ENCODE measurements at regions not wholly inside any gene's neighbourhood (a gene's known extent, or its start where the extent isn't known, plus 50 kb on each side); places are given as distances from the start of the nearest gene placed in this dataset.

DNA sequence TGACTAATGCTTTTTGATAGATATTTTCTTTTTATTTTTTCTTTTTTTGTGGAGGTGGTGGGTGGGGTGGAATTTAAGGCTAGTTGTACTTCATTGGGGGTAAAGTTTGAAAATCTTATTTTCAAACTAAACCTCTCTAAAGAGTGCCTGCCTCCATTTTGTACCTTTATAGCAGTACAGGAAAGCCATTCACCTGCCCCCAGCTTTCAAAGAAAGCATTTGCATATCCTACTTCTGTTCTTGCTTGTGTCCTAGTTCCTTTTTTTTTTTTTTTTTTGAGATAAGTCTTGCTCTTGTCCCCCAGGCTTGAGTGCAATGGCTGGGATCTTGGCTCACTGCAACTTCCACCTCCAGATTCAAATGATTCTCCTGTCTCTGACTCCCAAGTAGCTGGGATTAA is 766.2 kb upstream of the LRRC4C start:
- Mint-ChIP-seq H3K36me3 (ENCODE audit: low read depth, unreplicated experiment) (no peaks in the 10 kb centered on the region), H3K4me3 (ENCODE audit: unreplicated experiment) (no peak overlapping the region), H3K4me1 (ENCODE audit: unreplicated experiment) (no peaks in the 10 kb centered on the region), H3K9me3 (ENCODE audit: unreplicated experiment) (peaks cover 12% of the 10 kb centered on the region), H3K27me3 (ENCODE audit: unreplicated experiment) (no peaks in the 10 kb centered on the region), H3K27ac (ENCODE audit: unreplicated experiment) (no peak overlapping the region)
- TF ChIP-seq, protein P1, sequence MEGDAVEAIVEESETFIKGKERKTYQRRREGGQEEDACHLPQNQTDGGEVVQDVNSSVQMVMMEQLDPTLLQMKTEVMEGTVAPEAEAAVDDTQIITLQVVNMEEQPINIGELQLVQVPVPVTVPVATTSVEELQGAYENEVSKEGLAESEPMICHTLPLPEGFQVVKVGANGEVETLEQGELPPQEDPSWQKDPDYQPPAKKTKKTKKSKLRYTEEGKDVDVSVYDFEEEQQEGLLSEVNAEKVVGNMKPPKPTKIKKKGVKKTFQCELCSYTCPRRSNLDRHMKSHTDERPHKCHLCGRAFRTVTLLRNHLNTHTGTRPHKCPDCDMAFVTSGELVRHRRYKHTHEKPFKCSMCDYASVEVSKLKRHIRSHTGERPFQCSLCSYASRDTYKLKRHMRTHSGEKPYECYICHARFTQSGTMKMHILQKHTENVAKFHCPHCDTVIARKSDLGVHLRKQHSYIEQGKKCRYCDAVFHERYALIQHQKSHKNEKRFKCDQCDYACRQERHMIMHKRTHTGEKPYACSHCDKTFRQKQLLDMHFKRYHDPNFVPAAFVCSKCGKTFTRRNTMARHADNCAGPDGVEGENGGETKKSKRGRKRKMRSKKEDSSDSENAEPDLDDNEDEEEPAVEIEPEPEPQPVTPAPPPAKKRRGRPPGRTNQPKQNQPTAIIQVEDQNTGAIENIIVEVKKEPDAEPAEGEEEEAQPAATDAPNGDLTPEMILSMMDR (IDR thresholded peaks at IDR 0.05; ENCODE audit: unreplicated experiment): no peak
- DNase-seq (ENCODE audit: low spot score): no peak

DNA sequence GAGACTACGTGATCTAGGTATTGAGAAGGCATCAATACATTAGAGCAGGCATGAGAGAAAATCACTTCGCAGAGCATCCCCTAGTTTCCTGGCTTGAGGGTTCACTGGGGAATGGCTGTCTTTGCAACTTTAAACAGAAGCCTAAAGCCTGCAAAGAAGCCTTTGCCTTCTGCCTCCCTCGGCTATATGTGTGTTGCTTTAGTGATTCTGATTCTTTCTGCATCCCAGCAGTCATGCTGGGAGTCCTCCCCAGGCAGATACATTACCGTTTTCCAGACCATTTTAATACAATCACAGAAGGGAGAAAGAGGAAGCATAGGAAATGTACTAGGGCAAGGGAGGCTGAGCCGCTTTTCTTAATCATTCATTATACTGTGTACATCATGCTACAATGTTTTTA is 773.2 kb upstream of the LRRC4C start:
- DNase-seq (ENCODE audit: low spot score): no peak
- Mint-ChIP-seq H3K27ac (ENCODE audit: unreplicated experiment) (no peak overlapping the region), H3K4me3 (ENCODE audit: unreplicated experiment) (no peak overlapping the region), H3K36me3 (ENCODE audit: low read depth, unreplicated experiment) (no peaks in the 10 kb centered on the region), H3K27me3 (ENCODE audit: unreplicated experiment) (no peaks in the 10 kb centered on the region), H3K9me3 (ENCODE audit: unreplicated experiment) (no peaks in the 10 kb centered on the region), H3K4me1 (ENCODE audit: unreplicated experiment) (no peaks in the 10 kb centered on the region)
- TF ChIP-seq, protein P1 (IDR thresholded peaks at IDR 0.05; ENCODE audit: unreplicated experiment): no peak

DNA sequence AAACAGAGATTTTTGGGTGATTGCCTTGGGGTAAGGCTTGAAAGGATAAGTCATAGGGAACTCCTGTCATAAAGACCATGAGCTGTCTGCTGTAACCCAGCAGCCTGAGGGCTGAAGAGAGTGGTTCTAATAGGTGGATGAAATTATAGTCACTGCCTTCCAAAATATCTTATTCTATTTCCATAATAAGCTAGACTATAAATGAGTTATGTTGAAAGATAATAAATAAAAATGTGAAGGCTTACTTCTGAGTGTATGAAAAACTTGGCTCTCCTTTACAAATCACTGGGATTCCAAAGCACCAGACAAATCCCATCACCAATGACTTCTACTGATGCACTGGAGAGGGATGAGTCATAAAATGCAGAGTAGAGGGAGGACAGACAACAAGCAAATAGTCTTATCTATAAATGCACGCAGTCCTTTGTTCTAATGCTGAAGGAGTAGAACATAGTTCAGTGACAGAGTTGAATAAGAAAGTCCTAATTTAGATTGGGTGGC is 775.0 kb upstream of the LRRC4C start:
- Mint-ChIP-seq H3K36me3 (ENCODE audit: low read depth, unreplicated experiment) (no peaks in the 10 kb centered on the region), H3K4me1 (ENCODE audit: unreplicated experiment) (no peaks in the 10 kb centered on the region), H3K4me3 (ENCODE audit: unreplicated experiment) (no peak overlapping the region), H3K27me3 (ENCODE audit: unreplicated experiment) (peaks cover 3% of the 10 kb centered on the region), H3K27ac (ENCODE audit: unreplicated experiment) (no peak overlapping the region), H3K9me3 (ENCODE audit: unreplicated experiment) (peaks cover 4% of the 10 kb centered on the region)
- no peak for DNase-seq (ENCODE audit: low spot score)
- TF ChIP-seq, protein P1 (IDR thresholded peaks at IDR 0.05; ENCODE audit: unreplicated experiment): no peak

DNA sequence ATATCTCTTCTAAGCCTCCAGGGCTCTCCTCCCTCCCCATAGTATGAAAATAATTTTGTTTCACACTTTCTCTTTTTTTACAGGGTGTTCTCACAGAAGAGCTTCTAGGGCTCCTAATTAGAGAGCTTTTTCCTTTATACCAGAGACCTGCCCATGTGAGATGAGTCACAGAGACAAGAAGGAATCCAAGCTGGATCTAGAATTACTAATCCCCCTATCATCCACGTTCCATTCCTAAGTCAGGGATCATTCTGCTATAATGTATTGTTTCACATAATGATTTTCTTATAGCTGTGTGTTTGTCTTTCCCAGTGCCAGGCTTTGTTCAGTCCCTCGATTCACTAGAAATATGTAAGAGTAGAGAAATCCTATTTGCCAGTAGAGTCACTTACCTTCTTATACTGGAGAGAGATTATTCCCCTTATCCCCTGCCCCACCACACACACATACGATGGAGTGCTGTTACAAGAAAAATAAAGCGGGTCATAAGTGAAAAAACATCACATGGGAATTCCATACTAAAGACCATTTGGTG is 778.3 kb upstream of the LRRC4C start:
- Mint-ChIP-seq H3K27me3 (ENCODE audit: unreplicated experiment) (peaks cover 3% of the 10 kb centered on the region), H3K4me3 (ENCODE audit: unreplicated experiment) (no peak overlapping the region), H3K36me3 (ENCODE audit: low read depth, unreplicated experiment) (no peaks in the 10 kb centered on the region), H3K27ac (ENCODE audit: unreplicated experiment) (no peak overlapping the region), H3K4me1 (ENCODE audit: unreplicated experiment) (no peaks in the 10 kb centered on the region), H3K9me3 (ENCODE audit: unreplicated experiment) (peaks cover 4% of the 10 kb centered on the region)
- DNase-seq (ENCODE audit: low spot score): no peak
- TF ChIP-seq, protein P1 (IDR thresholded peaks at IDR 0.05; ENCODE audit: unreplicated experiment): no peak

DNA sequence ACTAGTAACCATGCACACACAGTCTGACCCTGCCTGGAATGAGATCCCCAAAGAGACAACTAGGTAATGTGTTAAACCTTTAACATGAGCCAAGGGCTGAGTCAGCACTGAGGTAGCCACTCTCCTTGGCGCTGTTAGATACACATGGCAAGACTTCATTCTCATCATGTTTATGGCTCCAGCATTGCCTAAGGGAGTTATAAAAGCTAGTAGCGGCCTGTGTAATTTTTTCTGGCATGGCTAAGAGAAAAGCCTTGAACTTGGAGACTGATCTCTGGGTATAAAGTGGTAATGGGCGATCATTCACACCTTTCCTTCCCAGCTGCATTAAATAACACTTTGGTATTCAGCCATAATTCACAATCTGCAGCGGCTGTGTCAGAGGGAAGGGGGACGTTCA is 779.7 kb upstream of the LRRC4C start:
- H3K4me1 Mint-ChIP-seq (ENCODE audit: unreplicated experiment): no peaks in the 10 kb centered on the region
- no peak overlapping the region for H3K4me3 Mint-ChIP-seq (ENCODE audit: unreplicated experiment)
- H3K9me3 Mint-ChIP-seq (ENCODE audit: unreplicated experiment): peaks cover 4% of the 10 kb centered on the region
- DNase-seq (ENCODE audit: low spot score): no peak
- TF ChIP-seq, protein P1 (IDR thresholded peaks at IDR 0.05; ENCODE audit: unreplicated experiment): no peak
- H3K36me3 Mint-ChIP-seq (ENCODE audit: low read depth, unreplicated experiment): no peaks in the 10 kb centered on the region
- H3K27ac Mint-ChIP-seq (ENCODE audit: unreplicated experiment): no peak overlapping the region
- peaks cover 3% of the 10 kb centered on the region for H3K27me3 Mint-ChIP-seq (ENCODE audit: unreplicated experiment)
